ENCODE measurements at regions not wholly inside any gene's neighbourhood (a gene's known extent, or its start where the extent isn't known, plus 50 kb on each side); places are given as distances from the start of the nearest gene placed in this dataset.

DNA sequence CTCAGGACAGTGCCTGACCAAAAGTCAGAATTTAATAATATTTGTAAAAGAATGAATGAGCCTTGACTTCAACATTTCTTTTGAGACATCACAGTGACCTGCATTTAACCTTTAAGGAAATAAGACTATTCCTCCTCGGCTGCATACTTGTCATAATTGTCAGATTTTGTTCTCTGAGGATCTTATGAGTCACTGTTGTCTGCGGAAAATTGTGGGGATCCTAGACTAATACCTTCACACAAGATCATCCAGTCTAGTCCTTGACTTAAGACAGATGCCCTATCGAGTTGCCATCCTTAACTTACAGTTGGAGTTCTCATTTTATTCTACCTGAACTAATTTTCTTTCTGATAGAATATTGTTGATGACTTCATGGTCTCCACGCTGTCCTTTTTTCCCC lies 198.4 kb downstream of the DLEU7 start:
- Histone ChIP-seq H4K20me1 (ENCODE audit: control insufficient read depth, insufficient read depth, insufficient read length) (no peaks in the 10 kb centered on the region), H2AK5ac (ENCODE audit: insufficient read length, low read length) (no peak overlapping the region), H2BK120ac (ENCODE audit: low read depth, low read length, poor library complexity, severe bottlenecking) (no peak overlapping the region), H3K9me3 (ENCODE audit: control insufficient read depth, low read depth, low read length) (no peaks in the 10 kb centered on the region), H2AFZ (ENCODE audit: low read length) (no peak overlapping the region), H3K18ac (ENCODE audit: insufficient read length, low read depth, low read length) (no peak overlapping the region), H4K91ac (ENCODE audit: insufficient read length, low read depth, low read length) (no peak overlapping the region), H2BK20ac (ENCODE audit: low read depth, low read length, poor library complexity, severe bottlenecking) (no peak overlapping the region), H3K4ac (ENCODE audit: low read depth, low read length) (no peak overlapping the region), H4K5ac (ENCODE audit: insufficient read length, low read depth, low read length) (no peak overlapping the region), H3K14ac (ENCODE audit: insufficient read depth, low read length) (no peak overlapping the region), H3K56ac (ENCODE audit: insufficient read length, low read depth, low read length) (no peak overlapping the region), H3K79me2 (ENCODE audit: insufficient read depth, low read length) (no peaks in the 10 kb centered on the region), H2BK15ac (ENCODE audit: low read depth, low read length) (no peak overlapping the region), H2BK5ac (ENCODE audit: insufficient read length, low read length) (no peak overlapping the region), H3K4me2 (ENCODE audit: insufficient read depth, insufficient read length, low read length) (no peak overlapping the region), H3K4me1 (ENCODE audit: insufficient read depth, low read length) (no peaks in the 10 kb centered on the region), H4K8ac (replicated peaks; ENCODE audit: insufficient read length, low read depth, low read length) (no peak overlapping the region), H3K23ac (ENCODE audit: insufficient read length, low read depth, low read length) (no peak overlapping the region), H3K23me2 (ENCODE audit: insufficient read length, low read depth, low read length, poor library complexity, severe bottlenecking) (no peaks in the 10 kb centered on the region), H3K79me1 (ENCODE audit: insufficient read depth, low read depth, low read length, poor library complexity, severe bottlenecking) (no peaks in the 10 kb centered on the region), H2BK12ac (ENCODE audit: insufficient read length, low read depth, low read length) (no peak overlapping the region), H3K27me3 (ENCODE audit: insufficient read depth, low read length) (no peaks in the 10 kb centered on the region), H3K9ac (ENCODE audit: extremely low read depth, insufficient read length, low read length) (no peak overlapping the region), H3T11ph (ENCODE audit: low read length) (no peak overlapping the region), H3K27ac (ENCODE audit: insufficient read length, low read depth, low read length) (no peak overlapping the region)
- Mint-ChIP-seq H3K36me3 (ENCODE audit: insufficient read depth in 1 of 3, low read depth in 3 of 3) (no peaks in the 10 kb centered on the region), H3K4me1 (no peaks in the 10 kb centered on the region), H3K27ac (no peak overlapping the region), H3K4me3 (no peak overlapping the region), H3K9me3 (no peaks in the 10 kb centered on the region), H3K27me3 (ENCODE audit: low read depth) (no peaks in the 10 kb centered on the region)
- TF ChIP-seq, protein P1, sequence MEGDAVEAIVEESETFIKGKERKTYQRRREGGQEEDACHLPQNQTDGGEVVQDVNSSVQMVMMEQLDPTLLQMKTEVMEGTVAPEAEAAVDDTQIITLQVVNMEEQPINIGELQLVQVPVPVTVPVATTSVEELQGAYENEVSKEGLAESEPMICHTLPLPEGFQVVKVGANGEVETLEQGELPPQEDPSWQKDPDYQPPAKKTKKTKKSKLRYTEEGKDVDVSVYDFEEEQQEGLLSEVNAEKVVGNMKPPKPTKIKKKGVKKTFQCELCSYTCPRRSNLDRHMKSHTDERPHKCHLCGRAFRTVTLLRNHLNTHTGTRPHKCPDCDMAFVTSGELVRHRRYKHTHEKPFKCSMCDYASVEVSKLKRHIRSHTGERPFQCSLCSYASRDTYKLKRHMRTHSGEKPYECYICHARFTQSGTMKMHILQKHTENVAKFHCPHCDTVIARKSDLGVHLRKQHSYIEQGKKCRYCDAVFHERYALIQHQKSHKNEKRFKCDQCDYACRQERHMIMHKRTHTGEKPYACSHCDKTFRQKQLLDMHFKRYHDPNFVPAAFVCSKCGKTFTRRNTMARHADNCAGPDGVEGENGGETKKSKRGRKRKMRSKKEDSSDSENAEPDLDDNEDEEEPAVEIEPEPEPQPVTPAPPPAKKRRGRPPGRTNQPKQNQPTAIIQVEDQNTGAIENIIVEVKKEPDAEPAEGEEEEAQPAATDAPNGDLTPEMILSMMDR (conservative IDR thresholded peaks at IDR 0.05), result no peak
- no CpG with 5 or more reads among the region's 4 CpGs for WGBS (ENCODE audit: extremely low coverage, insufficient read length, low lambda C conversion rate)
- DNase-seq, result no peak

Measured in H9 (cell line).